SK-N-SH treated with all-trans-retinoic acid at 6 μM for 48 hours (cell line): ENCODE measurements at regions not wholly inside any gene's neighbourhood (a gene's known extent, or its start where the extent isn't known, plus 50 kb on each side); places are given as distances from the start of the nearest gene placed in this dataset.

Source experiments
- CREB5 ChIP-seq: fragments of 250-450 bp; sonication (Bioruptor Pico); IDR thresholded peaks from 2 replicates; pipeline ENCODE4 v1.5.1; 2020; ENCODE audit warnings: low read depth, mild to moderate bottlenecking, moderate library complexity
- GLIS3 ChIP-seq: fragments of 250-450 bp; sonication (Bioruptor Pico); IDR thresholded peaks from 2 replicates; pipeline ENCODE4 v1.5.0; 2020; ENCODE audit warnings: mild to moderate bottlenecking, moderate library complexity
- RARB ChIP-seq: fragments of 250-450 bp; sonication (Bioruptor Pico); IDR thresholded peaks from 2 replicates; pipeline ENCODE4 v1.8.0; 2021; ENCODE audit warnings: mild to moderate bottlenecking, moderate library complexity
- TCF4 ChIP-seq: fragments of 250-450 bp; sonication (Bioruptor Pico); IDR thresholded peaks from 2 replicates; pipeline ENCODE4 v1.8.0; 2021; ENCODE audit warnings: mild to moderate bottlenecking, moderate library complexity, borderline replicate concordance
- ZFP30 ChIP-seq: fragments of 450-650 bp; formaldehyde crosslinking; IDR thresholded peaks from 2 replicates; pipeline ENCODE4 v1.5.0; 2022; ENCODE audit warnings: mild to moderate bottlenecking, moderate library complexity
- ZNF70 ChIP-seq: fragments of 450-650 bp; formaldehyde crosslinking; IDR thresholded peaks from 2 replicates; pipeline ENCODE4 v1.5.0; 2020; ENCODE audit warnings: mild to moderate bottlenecking, moderate library complexity
- TF ChIP-seq, protein P1 (sequence below): fragments of 250-450 bp; sonication (Bioruptor Pico); IDR thresholded peaks from 2 replicates; pipeline ENCODE4 v1.5.1; 2021; ENCODE audit warnings: mild to moderate bottlenecking, moderate library complexity
- TF ChIP-seq, protein P2 (sequence below): fragments of 250-450 bp; sonication (Bioruptor Pico); IDR thresholded peaks from 2 replicates; pipeline ENCODE4 v1.5.0; 2020; ENCODE audit warnings: mild to moderate bottlenecking, moderate library complexity
- TF ChIP-seq, protein P3 (sequence below): fragments of 250-450 bp; sonication (Bioruptor Pico); IDR thresholded peaks from 2 replicates; pipeline ENCODE4 v1.8.0; 2020; ENCODE audit warnings: mild to moderate bottlenecking, moderate library complexity, borderline replicate concordance

- TF ChIP-seq TCF4 (no peak), CREB5 (CRISPR knock-in tag) (no peak), ZFP30 (no peak), GLIS3 (CRISPR knock-in tag) (no peak), ZNF70 (CRISPR knock-in tag) (no peak), RARB (CRISPR knock-in tag) (no peak)
- TF ChIP-seq, protein P1, sequence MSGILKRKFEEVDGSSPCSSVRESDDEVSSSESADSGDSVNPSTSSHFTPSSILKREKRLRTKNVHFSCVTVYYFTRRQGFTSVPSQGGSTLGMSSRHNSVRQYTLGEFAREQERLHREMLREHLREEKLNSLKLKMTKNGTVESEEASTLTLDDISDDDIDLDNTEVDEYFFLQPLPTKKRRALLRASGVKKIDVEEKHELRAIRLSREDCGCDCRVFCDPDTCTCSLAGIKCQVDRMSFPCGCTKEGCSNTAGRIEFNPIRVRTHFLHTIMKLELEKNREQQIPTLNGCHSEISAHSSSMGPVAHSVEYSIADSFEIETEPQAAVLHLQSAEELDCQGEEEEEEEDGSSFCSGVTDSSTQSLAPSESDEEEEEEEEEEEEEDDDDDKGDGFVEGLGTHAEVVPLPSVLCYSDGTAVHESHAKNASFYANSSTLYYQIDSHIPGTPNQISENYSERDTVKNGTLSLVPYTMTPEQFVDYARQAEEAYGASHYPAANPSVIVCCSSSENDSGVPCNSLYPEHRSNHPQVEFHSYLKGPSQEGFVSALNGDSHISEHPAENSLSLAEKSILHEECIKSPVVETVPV (CRISPR knock-in tag), result no peak
- TF ChIP-seq, protein P2, sequence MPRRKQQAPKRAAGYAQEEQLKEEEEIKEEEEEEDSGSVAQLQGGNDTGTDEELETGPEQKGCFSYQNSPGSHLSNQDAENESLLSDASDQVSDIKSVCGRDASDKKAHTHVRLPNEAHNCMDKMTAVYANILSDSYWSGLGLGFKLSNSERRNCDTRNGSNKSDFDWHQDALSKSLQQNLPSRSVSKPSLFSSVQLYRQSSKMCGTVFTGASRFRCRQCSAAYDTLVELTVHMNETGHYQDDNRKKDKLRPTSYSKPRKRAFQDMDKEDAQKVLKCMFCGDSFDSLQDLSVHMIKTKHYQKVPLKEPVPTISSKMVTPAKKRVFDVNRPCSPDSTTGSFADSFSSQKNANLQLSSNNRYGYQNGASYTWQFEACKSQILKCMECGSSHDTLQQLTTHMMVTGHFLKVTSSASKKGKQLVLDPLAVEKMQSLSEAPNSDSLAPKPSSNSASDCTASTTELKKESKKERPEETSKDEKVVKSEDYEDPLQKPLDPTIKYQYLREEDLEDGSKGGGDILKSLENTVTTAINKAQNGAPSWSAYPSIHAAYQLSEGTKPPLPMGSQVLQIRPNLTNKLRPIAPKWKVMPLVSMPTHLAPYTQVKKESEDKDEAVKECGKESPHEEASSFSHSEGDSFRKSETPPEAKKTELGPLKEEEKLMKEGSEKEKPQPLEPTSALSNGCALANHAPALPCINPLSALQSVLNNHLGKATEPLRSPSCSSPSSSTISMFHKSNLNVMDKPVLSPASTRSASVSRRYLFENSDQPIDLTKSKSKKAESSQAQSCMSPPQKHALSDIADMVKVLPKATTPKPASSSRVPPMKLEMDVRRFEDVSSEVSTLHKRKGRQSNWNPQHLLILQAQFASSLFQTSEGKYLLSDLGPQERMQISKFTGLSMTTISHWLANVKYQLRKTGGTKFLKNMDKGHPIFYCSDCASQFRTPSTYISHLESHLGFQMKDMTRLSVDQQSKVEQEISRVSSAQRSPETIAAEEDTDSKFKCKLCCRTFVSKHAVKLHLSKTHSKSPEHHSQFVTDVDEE, result no peak
- TF ChIP-seq, protein P3, sequence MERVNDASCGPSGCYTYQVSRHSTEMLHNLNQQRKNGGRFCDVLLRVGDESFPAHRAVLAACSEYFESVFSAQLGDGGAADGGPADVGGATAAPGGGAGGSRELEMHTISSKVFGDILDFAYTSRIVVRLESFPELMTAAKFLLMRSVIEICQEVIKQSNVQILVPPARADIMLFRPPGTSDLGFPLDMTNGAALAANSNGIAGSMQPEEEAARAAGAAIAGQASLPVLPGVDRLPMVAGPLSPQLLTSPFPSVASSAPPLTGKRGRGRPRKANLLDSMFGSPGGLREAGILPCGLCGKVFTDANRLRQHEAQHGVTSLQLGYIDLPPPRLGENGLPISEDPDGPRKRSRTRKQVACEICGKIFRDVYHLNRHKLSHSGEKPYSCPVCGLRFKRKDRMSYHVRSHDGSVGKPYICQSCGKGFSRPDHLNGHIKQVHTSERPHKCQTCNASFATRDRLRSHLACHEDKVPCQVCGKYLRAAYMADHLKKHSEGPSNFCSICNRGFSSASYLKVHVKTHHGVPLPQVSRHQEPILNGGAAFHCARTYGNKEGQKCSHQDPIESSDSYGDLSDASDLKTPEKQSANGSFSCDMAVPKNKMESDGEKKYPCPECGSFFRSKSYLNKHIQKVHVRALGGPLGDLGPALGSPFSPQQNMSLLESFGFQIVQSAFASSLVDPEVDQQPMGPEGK (CRISPR knock-in tag), result no peak
Measured at GRCh38 chr13:83620530-83621220, 261.6 kb downstream of the SLITRK1 start.
